HG03039 (cell line): ENCODE measurements at regions not wholly inside any gene's neighbourhood (a gene's known extent, or its start where the extent isn't known, plus 50 kb on each side); places are given as distances from the start of the nearest gene placed in this dataset.
"Not testable (repeated sequence)": the region's sequence is repeated elsewhere in the genome, so short reads cannot be mapped to it uniquely, and the experiment has no call there.

Experiments used
- ATAC-seq: cut with Tn5 transposase; IDR thresholded peaks from one replicate; pipeline ENCODE4 v1.9.1; 2021; ENCODE audit warnings: mild to moderate bottlenecking, moderate library complexity; ENCODE audit not compliant: unreplicated experiment

DNA sequence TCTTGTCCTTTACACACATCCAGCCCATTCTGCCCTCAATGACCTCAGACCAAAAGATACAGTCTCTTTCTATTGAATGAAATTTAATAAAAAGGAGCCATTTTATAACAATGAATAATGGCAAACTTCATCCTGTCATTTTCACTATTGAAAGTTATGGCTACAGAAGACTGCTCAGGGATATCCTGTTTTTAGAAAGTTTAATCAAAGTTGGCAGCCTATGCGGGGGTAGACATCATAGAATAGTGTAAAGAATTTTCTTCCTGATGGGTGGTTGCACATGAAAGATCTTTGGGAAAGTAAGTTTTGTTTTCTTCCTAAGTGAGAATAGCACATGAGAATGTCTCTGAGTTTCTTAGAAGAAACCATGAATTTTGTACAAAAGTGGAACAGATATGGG lies 670.4 kb upstream of the CDH6 start:
- no peak for ATAC-seq

DNA sequence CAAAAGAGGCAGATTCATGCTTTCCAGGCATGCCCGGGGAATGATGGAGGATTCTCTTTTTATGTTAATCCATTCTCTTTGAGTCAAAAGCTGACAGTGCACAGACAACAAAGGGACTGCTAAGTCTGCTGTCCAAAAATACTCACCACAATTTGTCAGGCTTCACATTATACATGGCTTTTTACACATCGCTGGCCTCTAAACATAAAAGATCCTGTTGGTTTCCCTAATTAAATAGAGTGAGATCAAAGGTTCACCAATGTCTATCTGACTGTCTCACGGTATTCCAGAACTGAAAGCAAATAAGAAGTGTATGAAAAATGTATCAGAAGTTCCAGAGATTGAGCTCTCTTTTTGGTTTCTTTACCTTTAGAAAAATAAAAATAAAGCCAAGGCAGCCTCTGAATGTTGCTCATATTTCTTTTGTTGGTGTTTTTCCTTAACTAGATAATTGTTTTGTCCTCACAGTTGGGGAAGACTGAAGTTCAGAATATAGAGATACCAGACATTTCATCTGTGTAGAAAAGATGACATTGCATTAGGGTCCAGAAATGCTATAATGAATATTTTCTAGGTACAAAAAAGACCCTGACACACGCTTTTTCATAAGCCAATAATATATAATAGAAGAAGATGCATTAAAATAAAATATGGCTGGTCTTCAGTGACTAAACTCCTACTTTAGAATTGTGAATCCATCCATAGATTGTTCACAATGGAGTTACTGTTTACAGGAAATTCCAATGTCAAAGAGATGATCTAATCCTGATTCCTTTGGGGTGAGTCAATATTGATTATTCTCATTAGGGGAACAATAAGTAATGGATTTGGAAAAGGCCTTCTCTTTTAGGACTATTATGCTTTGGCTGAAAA lies 688.2 kb upstream of the CDH6 start:
- no peak for ATAC-seq

GRCh38 chr5:30502277-30502676 lies 691.2 kb upstream of the CDH6 start:
- ATAC-seq = no peak

DNA sequence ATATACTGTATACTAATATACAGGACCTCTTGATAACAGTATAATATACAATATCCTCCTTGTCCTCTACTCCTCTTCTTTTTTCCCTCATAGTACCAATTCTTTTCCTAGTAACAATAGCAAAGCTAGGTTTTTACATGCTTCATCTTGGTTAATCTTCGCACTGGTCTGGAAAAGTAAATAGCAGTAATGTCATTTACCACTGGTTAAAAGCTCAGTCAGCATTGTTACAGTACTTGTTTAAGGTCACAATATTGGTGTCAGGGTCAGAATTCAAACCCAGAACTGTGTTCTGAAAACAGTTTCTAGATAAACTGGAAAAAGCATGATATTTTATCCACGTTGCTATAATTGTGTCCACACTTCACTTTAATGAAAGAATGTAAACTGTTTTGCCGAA lies 692.4 kb upstream of the CDH6 start:
- ATAC-seq = no peak

GRCh38 chr5:30500513-30500912 lies 693.0 kb upstream of the CDH6 start:
- no peak for ATAC-seq

DNA sequence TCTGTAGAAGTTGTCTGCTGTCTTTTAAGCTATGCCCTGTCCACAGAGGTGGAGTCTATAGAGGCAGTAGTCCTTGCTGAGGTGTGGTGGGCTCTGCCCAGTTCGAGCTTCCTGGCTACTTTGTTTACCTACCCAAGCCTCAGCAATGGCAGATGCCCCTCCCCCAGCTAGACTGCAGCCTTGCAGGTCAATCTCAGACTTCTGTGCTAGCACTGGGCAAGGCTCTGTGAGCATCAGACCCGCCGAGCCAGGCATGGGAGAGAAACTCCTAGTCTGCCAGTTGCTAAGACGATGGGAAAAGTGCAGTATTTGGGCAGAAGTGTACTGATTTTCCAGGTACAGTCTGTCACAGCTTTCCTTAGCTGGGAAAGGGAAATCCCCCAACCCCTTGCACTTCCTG lies 694.1 kb upstream of the CDH6 start:
- no peak for ATAC-seq

- no peak for ATAC-seq
Observed at GRCh38 chr5:30498972-30499371, 694.5 kb upstream of the CDH6 start.

DNA sequence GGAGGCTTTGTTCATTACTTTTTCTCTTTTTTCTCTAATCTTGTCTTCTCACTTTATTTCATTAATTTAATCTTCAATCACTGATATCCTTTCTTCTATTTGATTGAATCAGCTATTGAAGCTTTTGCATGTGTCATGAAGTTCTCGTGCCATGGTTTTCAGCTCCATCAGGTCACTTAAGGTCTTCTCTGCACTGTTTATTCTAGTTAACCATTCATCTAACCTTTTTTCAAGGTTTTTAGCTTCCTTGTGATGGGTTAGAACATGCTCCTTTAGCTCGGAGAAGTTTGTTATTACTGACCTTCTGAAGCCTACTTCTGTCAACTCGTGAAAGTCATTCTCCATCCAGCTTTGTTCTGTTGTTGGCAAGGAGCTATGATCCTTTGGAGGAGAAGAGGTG lies 695.0 kb upstream of the CDH6 start:
- not testable (repeated sequence) for ATAC-seq

DNA sequence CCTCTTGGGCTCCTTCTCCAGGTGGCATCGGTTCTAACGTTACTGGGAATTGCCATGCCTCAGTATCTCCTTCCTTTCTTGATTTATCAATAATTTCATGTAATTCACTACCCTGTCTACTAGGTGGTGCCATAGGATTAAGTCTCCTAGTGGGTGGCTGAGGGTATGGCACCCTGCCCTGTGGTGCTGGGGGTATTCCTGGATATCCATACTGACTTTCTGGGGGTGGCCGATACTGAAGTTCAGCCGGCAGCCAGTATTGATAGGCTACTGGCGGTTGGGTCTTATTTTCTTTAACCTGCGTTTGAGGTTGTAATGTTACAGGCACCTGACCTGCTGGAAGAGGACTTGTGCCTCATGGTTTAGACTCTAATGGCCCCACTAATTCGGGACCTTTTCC lies 699.4 kb upstream of the CDH6 start:
- not testable (repeated sequence) for ATAC-seq

GRCh38 chr5:30479104-30479503 lies 714.4 kb upstream of the CDH6 start:
- no peak for ATAC-seq

- no peak for ATAC-seq
Observed at GRCh38 chr5:30475429-30475828, 718.1 kb upstream of the CDH6 start.

GRCh38 chr5:30469691-30470090 lies 723.8 kb upstream of the CDH6 start:
- no peak for ATAC-seq

- ATAC-seq = no peak
Observed at GRCh38 chr5:30458681-30459080, 734.8 kb upstream of the CDH6 start.

- ATAC-seq = not testable (repeated sequence)
Observed at GRCh38 chr5:30455484-30455883, 738.0 kb upstream of the CDH6 start.

- no peak for ATAC-seq
Observed at GRCh38 chr5:30453168-30453567, 740.3 kb upstream of the CDH6 start.

DNA sequence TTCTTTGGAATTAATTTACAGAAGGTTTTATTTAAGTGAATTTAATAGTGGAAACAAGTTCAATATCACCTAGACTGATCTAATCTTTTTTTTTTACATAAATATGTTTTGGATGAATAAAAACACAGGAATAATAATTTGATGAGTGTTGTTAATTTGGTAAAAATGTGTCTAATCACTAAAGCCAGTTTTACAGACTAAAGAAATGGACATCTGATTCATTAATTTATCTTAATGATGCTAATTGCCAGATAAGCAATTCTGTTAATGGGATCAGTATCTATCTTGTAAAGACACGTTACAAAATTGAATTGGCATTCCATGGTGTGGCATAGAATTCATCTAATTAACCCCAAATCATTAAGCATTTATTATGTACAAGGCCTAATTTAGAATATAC lies 743.3 kb upstream of the CDH6 start:
- no peak for ATAC-seq

DNA sequence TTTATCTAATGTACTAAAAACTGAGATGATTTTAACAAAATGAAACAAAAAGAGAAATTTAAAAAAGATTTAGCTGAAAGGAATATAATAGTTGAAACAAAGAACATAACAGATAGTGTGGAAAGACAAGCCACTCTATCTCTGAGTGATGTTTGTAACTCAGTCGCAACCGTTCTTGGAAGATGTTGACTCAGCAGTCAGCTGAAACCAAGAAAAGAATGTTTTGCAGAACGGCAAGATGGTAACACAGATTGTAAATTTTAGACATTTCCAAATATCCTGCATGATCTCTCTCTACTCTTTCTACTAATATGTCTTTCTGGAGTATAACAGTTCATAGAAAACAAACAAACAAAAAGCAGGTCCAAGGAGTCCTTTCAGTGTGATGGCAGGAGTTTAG lies 746.1 kb upstream of the CDH6 start:
- no peak for ATAC-seq

DNA sequence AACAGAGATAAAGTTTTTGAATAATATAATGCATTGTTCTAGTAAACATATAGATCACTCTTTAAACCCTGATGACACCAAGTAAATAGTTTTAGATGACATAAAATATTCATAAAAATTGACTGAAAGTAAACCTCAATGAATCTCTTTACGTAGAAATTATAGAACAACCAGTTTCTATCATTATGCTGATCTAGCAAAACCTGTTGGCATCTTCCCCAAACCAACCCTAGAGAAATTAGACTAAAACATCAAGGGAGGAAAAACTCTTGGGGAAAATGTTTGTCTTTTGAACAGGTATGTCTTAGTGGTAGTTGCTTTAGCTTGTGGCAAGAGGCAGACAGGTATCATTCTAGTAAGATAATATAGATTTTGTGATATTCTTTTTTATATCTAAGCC lies 747.0 kb upstream of the CDH6 start:
- no peak for ATAC-seq

DNA sequence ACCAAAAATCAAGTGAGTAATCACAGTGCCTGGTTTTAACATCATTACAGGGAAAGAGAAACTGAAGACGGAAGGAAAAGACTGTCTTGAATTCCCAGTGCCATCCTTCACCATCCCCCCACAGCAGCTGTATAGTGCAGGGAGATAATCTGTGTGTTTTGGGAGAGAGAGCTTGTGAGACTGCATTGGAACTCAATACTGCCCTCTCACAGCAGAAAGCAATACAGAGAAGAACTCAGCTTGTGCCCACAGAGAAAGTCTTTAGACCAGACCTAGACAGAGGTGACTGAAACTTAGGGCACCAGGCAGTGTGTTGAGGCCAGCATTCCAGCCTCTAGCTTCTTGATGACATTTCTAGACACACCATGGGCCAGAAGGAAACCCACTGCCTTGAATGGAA lies 754.7 kb upstream of the CDH6 start:
- no peak for ATAC-seq

DNA sequence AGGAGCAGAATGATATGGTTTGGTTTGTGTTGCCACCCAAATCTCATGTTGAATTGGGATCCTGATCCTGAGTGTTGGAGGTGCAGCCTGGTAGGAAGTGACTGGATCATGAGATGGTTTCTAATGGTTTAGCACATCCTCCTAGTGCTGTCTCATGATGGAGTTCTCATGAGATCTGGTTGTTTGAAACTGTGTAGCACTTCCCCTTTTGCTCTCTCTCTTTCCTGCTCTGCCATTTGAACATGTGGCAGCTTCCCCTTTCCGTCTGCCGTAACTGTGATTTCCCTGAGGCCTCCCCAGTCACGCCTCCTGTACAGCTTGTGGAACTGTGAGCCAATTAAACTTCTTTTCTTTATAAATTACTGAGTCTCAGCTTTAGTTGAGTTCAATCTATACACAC lies 756.8 kb upstream of the CDH6 start:
- ATAC-seq = no peak

DNA sequence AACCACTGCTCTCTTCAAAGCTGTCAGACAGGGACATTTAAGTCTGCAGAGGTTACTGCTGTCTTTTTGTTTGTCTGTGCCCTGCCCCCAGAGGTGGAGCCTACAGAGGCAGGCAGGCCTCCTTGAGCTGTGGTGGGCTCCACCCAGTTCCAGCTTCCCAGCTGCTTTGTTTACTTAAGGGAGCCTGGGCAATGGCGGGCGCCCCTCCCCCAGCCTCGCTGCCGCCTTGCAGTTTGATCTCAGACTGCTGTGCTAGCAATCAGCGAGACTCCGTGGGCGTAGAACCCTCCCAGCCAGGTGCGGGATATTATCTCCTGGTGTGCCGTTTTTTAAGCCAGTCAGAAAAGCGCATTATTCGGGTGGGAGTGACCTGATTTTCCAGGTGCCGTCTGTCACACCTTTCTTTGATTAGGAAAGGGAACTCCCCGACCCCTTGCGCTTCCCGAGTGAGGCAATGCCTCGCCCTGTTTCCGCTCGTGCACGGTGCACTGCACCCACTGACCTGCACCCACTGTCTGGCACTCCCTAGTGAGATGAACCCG lies 764.5 kb upstream of the CDH6 start:
- ATAC-seq = not testable (repeated sequence)

DNA sequence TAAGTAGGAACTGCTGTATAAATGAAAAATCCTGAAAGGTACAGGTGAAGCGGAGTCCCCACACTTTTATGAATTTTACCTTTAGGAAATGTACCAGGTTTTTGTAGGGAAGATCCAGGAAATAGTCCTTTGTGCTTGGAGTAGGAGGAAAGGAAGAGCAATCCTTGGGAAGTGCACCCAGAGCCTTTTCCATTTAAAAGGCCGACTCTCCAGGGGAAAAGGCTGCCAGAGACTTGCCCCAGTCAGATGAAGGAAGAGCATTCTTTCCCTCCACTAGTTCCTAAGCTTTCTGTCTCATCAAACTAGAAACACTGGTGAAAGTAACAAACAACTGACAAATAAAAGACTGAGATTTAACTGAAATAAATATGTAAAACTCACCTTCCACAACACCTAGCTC lies 779.4 kb upstream of the CDH6 start:
- no peak for ATAC-seq

GRCh38 chr5:30413540-30413939 lies 779.9 kb upstream of the CDH6 start:
- no peak for ATAC-seq
